ENCODE measurements at regions not wholly inside any gene's neighbourhood (a gene's known extent, or its start where the extent isn't known, plus 50 kb on each side); places are given as distances from the start of the nearest gene placed in this dataset.

- no peak for DNase-seq (ENCODE audit: low read depth in 3 of 3)
These were observed 89.0 kb upstream of the LPP start for GRCh38 chr3:188064831-188065493.

GRCh38 chr3:188066141-188066540 is 87.8 kb upstream of the LPP start:
- no peak for DNase-seq (ENCODE audit: low read depth in 3 of 3)

GRCh38 chr3:188067932-188068331 is 86.0 kb upstream of the LPP start:
- no peak for DNase-seq (ENCODE audit: low read depth in 3 of 3)

- no peak for DNase-seq (ENCODE audit: low read depth in 3 of 3)
These were observed 85.6 kb upstream of the LPP start for GRCh38 chr3:188068342-188068741.

- no peak for DNase-seq (ENCODE audit: low read depth in 3 of 3)
These were observed 82.3 kb upstream of the LPP start for GRCh38 chr3:188071636-188072035.

GRCh38 chr3:188076176-188076575 is 77.8 kb upstream of the LPP start:
- no peak for DNase-seq (ENCODE audit: low read depth in 3 of 3)

GRCh38 chr3:188077160-188077799 is 76.7 kb upstream of the LPP start:
- no peak for DNase-seq (ENCODE audit: low read depth in 3 of 3)

- no peak for DNase-seq (ENCODE audit: low read depth in 3 of 3)
These were observed 73.9 kb upstream of the LPP start for GRCh38 chr3:188080091-188080490.

- DNase-seq (ENCODE audit: low read depth in 3 of 3): no peak
These were observed 71.9 kb upstream of the LPP start for GRCh38 chr3:188082031-188082430.

- DNase-seq (ENCODE audit: low read depth in 3 of 3): no peak
These were observed 71.5 kb upstream of the LPP start for GRCh38 chr3:188082450-188082849.

- DNase-seq (ENCODE audit: low read depth in 3 of 3): no peak
These were observed 70.9 kb upstream of the LPP start for GRCh38 chr3:188083011-188083410.

GRCh38 chr3:188084752-188085583 is 69.0 kb upstream of the LPP start:
- no peak for DNase-seq (ENCODE audit: low read depth in 3 of 3)

- no peak for DNase-seq (ENCODE audit: low read depth in 3 of 3)
These were observed 68.1 kb upstream of the LPP start for GRCh38 chr3:188085584-188086560.

- DNase-seq (ENCODE audit: low read depth in 3 of 3): no peak
These were observed 64.8 kb upstream of the LPP start for GRCh38 chr3:188088948-188089685.

GRCh38 chr3:188090620-188091309 is 63.2 kb upstream of the LPP start:
- DNase-seq (ENCODE audit: low read depth in 3 of 3): no peak

- DNase-seq (ENCODE audit: low read depth in 3 of 3): no peak
These were observed 62.2 kb upstream of the LPP start for GRCh38 chr3:188091746-188092145.

- DNase-seq (ENCODE audit: low read depth in 3 of 3): peak in 2 of 3 experiments; percentile 5 to 14
These were observed 61.3 kb upstream of the LPP start for GRCh38 chr3:188092648-188093047.

- no peak for DNase-seq (ENCODE audit: low read depth in 3 of 3)
These were observed 58.5 kb upstream of the LPP start for GRCh38 chr3:188095431-188095830.

- no peak for DNase-seq (ENCODE audit: low read depth in 3 of 3)
These were observed 56.2 kb upstream of the LPP start for GRCh38 chr3:188097791-188098190.

- no peak for DNase-seq (ENCODE audit: low read depth in 3 of 3)
These were observed 54.0 kb upstream of the LPP start for GRCh38 chr3:188099907-188100306.

All from stimulated activated CD4-positive, alpha-beta T cell treated with anti-CD3 and anti-CD28 coated beads, TNF-alpha, amount 100 ng/mL, for 4 hours (primary cell).